SK-N-MC (cell line): ENCODE measurements at regions not wholly inside any gene's neighbourhood (a gene's known extent, or its start where the extent isn't known, plus 50 kb on each side); places are given as distances from the start of the nearest gene placed in this dataset.

ENCODE experiments used
- EZH2 ChIP-seq: fragments of 200-600 bp; sonication (generic); IDR thresholded peaks from one replicate; pipeline ENCODE4 v1.6.1; 2017; ENCODE audit warnings: antibody characterized with exemption
- FOXP2 ChIP-seq: optimal IDR thresholded peaks from 2 replicates; pipeline ENCODE3; 2011; ENCODE audit warnings: mild to moderate bottlenecking, moderate library complexity; ENCODE audit not compliant: insufficient read depth; ENCODE audit errors: extremely low read length, control extremely low read depth
- POLR2AphosphoS5 ChIP-seq: IDR thresholded peaks from 2 replicates; pipeline ENCODE4 v1.6.1; 2012; ENCODE audit warnings: mild to moderate bottlenecking, low read depth, low read length, borderline replicate concordance

- TF ChIP-seq POLR2AphosphoS5 (no peak), EZH2 (no peak), FOXP2 (no peak)
These were observed 139.4 kb upstream of the EMCN start for GRCh38 chr4:100657187-100657586.
